ENCODE measurements at regions not wholly inside any gene's neighbourhood (a gene's known extent, or its start where the extent isn't known, plus 50 kb on each side); places are given as distances from the start of the nearest gene placed in this dataset.

DNA sequence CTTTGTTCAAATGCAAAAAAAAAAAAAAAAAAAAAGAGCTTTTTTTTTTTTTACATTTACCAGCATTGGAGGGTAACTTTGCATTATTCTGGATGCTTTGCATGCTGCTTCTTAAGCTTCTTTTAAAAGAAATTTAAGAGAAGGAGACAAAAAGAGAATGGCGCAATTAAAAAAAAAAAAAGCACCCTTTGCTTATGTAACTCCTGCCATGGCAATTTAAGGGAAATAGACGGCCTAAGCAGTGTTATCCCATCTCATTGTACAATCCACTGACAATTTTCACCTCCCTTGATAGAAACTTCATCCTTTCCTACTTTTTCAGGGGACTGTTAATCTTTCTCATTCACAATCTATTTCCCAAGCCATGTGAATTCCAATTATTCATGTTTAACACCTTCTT lies 129.8 kb downstream of the KCTD12 start:
- H3K9me3 Mint-ChIP-seq = no peaks in the 10 kb centered on the region
- H3K36me3 Mint-ChIP-seq (ENCODE audit: insufficient read depth) = no peaks in the 10 kb centered on the region
- ATAC-seq (replicated peaks) (no peak), DNase-seq (no peak)
- no peaks in the 10 kb centered on the region for H3K4me1 Mint-ChIP-seq (ENCODE audit: low read depth in 2 of 2)
- H3K27me3 Mint-ChIP-seq = peaks cover 10 to 29% of the 10 kb centered on the region in 2 donors
- no peak overlapping the region for H3K4me3 Mint-ChIP-seq
- H3K27ac Mint-ChIP-seq = no peak overlapping the region

DNA sequence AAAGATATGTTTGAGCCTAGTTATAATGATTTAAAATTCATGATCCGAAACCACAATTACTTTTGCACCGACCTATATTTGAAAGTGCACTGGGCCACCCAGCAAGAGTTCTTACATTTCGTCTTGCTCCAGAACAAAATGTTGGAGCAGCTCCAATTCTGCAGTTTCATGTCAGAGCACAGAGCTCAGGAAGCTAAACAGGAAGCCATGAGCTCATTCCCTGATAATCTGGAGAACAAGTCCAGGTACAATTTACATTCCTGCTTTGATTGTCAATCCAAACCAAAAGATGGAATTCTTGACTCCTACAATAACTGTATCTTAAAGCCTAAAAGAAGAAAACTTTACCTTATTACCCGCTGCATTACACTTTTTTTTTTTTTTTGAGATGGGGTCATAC lies 131.8 kb downstream of the KCTD12 start:
- Mint-ChIP-seq H3K4me1 (ENCODE audit: low read depth in 2 of 2) (no peaks in the 10 kb centered on the region), H3K36me3 (ENCODE audit: insufficient read depth) (no peaks in the 10 kb centered on the region), H3K4me3 (no peak overlapping the region), H3K27me3 (peaks cover 10 to 29% of the 10 kb centered on the region in 2 donors), H3K27ac (no peak overlapping the region), H3K9me3 (no peaks in the 10 kb centered on the region)
- ATAC-seq (replicated peaks) (no peak), DNase-seq (no peak)

DNA sequence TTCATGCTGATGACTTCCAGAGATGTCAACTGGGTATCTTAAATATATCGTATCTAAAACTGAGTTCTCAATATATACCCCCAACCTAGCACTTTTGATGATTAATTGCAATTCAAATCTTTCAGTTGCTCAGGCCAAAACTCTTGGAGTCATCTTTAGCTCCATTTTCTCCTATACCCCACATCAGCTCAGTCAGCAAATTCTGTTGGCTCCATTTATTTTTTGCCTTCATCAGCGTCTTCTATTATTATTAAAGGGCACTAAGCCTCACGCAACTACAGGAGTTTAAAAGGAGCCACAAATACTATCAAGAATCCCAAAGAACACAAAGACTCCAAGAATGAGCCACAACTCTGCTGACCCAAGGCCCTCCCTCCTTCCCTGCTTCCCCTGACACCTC lies 134.9 kb downstream of the KCTD12 start:
- no peak for ATAC-seq (replicated peaks)
- Mint-ChIP-seq H3K36me3 (ENCODE audit: insufficient read depth) (no peaks in the 10 kb centered on the region), H3K27ac (no peak overlapping the region), H3K4me3 (no peak overlapping the region), H3K9me3 (no peaks in the 10 kb centered on the region), H3K27me3 (peaks cover 2 to 8% of the 10 kb centered on the region in 2 donors), H3K4me1 (ENCODE audit: low read depth in 2 of 2) (no peaks in the 10 kb centered on the region)
- DNase-seq = no peak

DNA sequence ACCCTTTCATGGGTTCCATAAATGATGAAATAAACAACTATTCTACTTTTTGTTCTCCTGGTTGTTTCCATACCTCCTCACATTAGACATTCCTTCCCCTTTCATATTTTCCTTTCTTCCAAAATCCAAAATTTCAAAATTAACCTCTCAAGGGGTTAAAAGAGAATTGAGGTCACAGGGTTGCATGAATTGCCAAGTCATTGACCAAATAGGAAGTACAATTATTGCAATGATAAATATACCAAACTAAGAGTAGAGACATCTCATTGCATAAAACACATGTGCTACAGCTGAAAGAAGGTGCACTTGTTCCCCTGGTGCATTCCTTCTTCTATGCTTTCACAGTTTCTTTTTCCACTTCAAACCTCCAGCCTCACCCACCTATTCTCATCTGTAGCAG lies 136.1 kb downstream of the KCTD12 start:
- Mint-ChIP-seq H3K27me3 (peaks cover 0 to 8% of the 10 kb centered on the region in 2 donors), H3K4me1 (ENCODE audit: low read depth in 2 of 2) (no peaks in the 10 kb centered on the region), H3K4me3 (no peak overlapping the region), H3K36me3 (ENCODE audit: insufficient read depth) (no peaks in the 10 kb centered on the region), H3K9me3 (no peaks in the 10 kb centered on the region), H3K27ac (no peak overlapping the region)
- DNase-seq (no peak), ATAC-seq (replicated peaks) (no peak)

DNA sequence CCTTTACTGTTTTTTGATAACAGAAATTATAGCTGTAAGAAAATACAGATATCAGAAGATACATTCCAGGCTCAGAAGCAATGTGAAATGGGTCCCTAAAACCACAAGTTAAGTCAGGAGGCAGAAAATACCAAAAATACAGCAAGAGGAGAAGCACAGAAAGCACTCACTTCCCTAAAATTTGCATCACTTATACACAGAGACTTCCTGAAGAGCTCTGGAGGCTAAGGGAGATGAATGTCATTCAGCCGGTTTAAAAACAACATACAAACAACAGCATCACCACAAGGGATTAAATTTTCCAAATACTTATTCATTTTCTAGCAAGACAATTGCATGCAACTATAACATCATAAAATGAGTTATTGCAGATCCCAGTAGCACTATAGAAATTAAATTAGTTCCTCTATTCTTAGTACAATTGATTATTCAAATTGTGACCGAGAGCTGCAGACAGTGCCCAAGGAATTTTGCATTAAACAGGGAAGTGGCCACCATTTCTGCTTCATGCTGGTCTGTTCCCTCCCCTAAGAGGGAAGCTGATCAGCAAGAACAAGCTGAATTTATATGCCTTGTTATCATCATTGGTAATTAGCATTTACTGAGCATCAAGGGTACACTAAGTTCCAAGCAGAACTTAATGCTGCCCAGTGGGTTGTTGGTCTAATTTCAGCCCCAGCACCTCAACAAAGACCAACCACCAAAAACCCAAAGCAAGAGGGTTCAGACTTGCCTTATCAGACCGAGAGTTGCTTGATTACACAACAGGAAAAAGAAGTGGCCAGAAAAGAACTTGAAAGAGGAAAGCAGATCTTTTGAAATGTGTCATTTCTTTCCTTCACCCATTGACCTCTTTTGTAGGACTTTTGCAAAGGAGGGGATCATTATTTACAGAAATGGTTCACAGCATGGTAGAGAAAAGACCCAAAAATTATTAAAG lies 140.7 kb downstream of the KCTD12 start:
- Mint-ChIP-seq H3K4me1 (ENCODE audit: low read depth in 2 of 2) (no peaks in the 10 kb centered on the region), H3K4me3 (no peak overlapping the region), H3K9me3 (peaks cover 0 to 4% of the 10 kb centered on the region in 2 donors), H3K27ac (no peak overlapping the region), H3K36me3 (ENCODE audit: insufficient read depth) (no peaks in the 10 kb centered on the region), H3K27me3 (peaks cover 11 to 19% of the 10 kb centered on the region in 2 donors)
- DNase-seq (no peak), ATAC-seq (replicated peaks) (no peak)

DNA sequence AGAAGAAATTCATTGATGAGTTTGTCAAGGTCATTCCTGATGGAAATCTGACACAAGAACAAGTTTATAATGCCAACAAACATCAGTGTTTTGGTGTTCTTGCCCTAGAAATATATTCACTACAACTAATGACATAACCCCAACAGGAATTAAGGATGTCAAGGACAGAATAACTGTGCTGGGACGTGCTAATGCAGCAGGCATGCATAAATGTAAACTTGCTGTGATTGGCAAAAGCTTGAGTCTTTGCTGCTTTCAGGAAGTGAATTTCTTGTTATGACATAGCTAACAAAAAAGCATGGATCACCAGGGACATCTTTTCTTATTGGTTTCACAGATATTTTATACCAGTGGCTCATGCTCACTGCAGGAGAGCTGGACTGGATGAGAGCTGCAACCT lies 144.6 kb downstream of the KCTD12 start:
- DNase-seq = no peak
- Mint-ChIP-seq H3K36me3 (ENCODE audit: insufficient read depth) (no peaks in the 10 kb centered on the region), H3K9me3 (peaks cover 0 to 4% of the 10 kb centered on the region in 2 donors), H3K27me3 (peaks cover 26 to 48% of the 10 kb centered on the region in 2 donors), H3K4me1 (ENCODE audit: low read depth in 2 of 2) (no peaks in the 10 kb centered on the region), H3K27ac (no peak overlapping the region), H3K4me3 (no peak overlapping the region)
- ATAC-seq (replicated peaks) = no peak

DNA sequence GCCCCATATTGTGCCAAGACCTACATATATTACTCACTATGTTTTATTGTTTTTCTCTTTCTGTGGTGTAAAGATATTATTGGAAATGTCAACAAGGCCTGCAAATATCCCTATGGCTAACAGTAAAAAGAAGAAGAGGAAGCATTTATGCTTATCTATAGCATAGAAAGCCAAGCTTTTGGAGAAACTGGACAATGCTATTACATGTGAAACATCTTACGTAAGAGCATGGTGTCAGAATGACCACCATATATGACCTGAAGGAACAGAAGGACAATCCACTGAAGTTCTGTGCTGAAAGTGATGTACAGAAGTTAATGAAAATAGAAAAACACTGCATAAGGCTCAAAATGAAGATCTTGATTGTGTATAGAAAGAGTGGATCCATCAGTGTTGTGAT lies 145.2 kb downstream of the KCTD12 start:
- DNase-seq = no peak
- H3K4me1 Mint-ChIP-seq (ENCODE audit: low read depth in 2 of 2) = no peaks in the 10 kb centered on the region
- H3K36me3 Mint-ChIP-seq (ENCODE audit: insufficient read depth) = no peaks in the 10 kb centered on the region

DNA sequence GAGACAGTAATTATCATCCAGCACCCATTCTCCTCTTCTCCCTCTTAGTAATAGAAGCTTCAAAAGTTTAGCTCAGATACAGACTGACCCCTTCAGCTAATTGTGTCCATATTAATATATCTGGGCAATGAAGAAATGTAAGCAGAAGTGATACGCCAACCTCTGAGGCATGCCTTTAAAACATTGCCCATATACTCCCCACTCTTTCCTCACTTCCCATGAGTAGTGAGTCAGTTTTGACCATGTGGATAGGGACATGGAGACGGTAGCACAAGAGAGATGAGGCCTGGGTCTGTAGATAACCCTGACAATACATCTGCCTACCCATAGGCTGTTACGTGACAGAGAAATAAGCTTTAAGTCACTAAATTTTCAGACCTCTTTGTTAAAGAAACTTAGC lies 147.6 kb downstream of the KCTD12 start:
- H3K36me3 Mint-ChIP-seq (ENCODE audit: insufficient read depth) = no peaks in the 10 kb centered on the region
- DNase-seq (no peak), ATAC-seq (replicated peaks) (no peak)
- H3K9me3 Mint-ChIP-seq = no peaks in the 10 kb centered on the region
- H3K27ac Mint-ChIP-seq = no peak overlapping the region
- peaks cover 21 to 37% of the 10 kb centered on the region in 2 donors for H3K27me3 Mint-ChIP-seq
- no peaks in the 10 kb centered on the region for H3K4me1 Mint-ChIP-seq (ENCODE audit: low read depth in 2 of 2)
- no peak overlapping the region for H3K4me3 Mint-ChIP-seq

More for the DNA sequence above, 145.2 kb downstream of the KCTD12 start:
- H3K27ac Mint-ChIP-seq = no peak overlapping the region
- ATAC-seq (replicated peaks) = no peak
- H3K9me3 Mint-ChIP-seq = peaks cover 0 to 4% of the 10 kb centered on the region in 2 donors
- H3K27me3 Mint-ChIP-seq = peaks cover 26 to 48% of the 10 kb centered on the region in 2 donors
- no peak overlapping the region for H3K4me3 Mint-ChIP-seq

DNA sequence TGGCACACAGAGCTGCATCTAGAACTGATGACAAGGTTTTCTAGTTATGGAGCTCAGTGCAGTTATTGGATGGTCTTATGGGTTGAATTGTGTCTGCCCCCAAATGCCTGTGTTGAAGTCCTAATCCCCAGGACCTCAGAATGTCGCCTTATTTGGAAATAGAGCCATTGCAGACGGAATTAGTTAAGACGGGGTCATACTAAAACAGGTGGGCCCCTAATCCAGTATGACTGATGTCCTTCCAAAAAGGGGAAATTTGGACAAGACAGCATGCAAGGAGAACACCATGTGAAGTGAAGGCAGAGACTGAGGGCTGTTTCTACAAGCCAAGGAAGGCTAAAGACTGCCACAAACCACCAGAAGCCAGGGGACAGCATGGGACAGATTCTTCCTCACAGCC lies 148.7 kb downstream of the KCTD12 start:
- H3K9me3 Mint-ChIP-seq = no peaks in the 10 kb centered on the region
- DNase-seq (no peak), ATAC-seq (replicated peaks) (no peak)
- no peak overlapping the region for H3K4me3 Mint-ChIP-seq
- no peak overlapping the region for H3K27ac Mint-ChIP-seq
- peaks cover 21 to 37% of the 10 kb centered on the region in 2 donors for H3K27me3 Mint-ChIP-seq
- no peaks in the 10 kb centered on the region for H3K36me3 Mint-ChIP-seq (ENCODE audit: insufficient read depth)
- no peaks in the 10 kb centered on the region for H3K4me1 Mint-ChIP-seq (ENCODE audit: low read depth in 2 of 2)

DNA sequence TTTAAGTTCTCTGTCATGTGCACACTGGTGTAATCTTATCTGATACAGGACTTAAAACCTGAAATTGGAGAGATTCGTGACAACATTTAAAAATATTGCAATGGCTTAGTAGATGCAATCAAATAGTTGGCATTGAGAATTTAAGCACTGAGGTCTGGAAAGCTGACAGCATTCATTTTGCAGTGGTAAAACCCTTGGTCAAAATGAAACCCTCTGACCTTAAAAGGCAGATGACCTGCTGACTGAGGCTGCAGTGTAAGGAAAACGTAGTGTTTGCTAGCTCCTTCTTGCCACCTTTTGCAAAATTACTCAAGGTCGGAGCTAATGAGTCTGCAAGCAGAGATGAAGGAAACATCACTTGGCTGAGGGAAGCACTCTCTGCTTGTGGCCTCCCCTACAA lies 150.6 kb downstream of the KCTD12 start:
- Mint-ChIP-seq H3K27me3 (peaks cover 16 to 30% of the 10 kb centered on the region in 2 donors), H3K4me3 (no peak overlapping the region), H3K27ac (no peak overlapping the region), H3K9me3 (no peaks in the 10 kb centered on the region), H3K4me1 (ENCODE audit: low read depth in 2 of 2) (no peaks in the 10 kb centered on the region), H3K36me3 (ENCODE audit: insufficient read depth) (peaks cover 2% of the 10 kb centered on the region)
- ATAC-seq (replicated peaks) (no peak), DNase-seq (no peak)

DNA sequence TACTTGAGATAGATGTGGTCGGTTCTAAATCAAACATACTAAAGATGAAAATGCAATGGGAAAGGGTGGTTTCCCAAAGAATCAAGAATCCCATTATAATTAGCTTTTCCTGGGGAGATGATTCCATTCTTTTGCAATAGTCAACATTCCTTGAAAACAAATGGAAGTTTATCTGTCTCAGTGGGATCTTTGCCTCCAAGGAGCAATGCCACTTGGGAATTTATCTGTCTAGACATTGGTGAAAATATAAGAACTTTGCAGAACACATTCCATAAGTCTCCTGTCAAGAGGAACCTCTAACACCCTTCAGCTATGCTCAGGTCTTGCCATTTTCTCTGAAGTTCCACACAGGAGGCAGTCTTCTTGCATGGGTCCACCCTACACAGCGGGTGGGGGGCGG lies 152.5 kb downstream of the KCTD12 start:
- ATAC-seq (replicated peaks) (no peak), DNase-seq (no peak)
- H3K36me3 Mint-ChIP-seq (ENCODE audit: insufficient read depth) = peaks cover 2% of the 10 kb centered on the region
- no peaks in the 10 kb centered on the region for H3K9me3 Mint-ChIP-seq
- H3K4me1 Mint-ChIP-seq (ENCODE audit: low read depth in 2 of 2) = no peaks in the 10 kb centered on the region
- H3K27ac Mint-ChIP-seq = no peak overlapping the region
- peaks cover 6 to 16% of the 10 kb centered on the region in 2 donors for H3K27me3 Mint-ChIP-seq
- no peak overlapping the region for H3K4me3 Mint-ChIP-seq

DNA sequence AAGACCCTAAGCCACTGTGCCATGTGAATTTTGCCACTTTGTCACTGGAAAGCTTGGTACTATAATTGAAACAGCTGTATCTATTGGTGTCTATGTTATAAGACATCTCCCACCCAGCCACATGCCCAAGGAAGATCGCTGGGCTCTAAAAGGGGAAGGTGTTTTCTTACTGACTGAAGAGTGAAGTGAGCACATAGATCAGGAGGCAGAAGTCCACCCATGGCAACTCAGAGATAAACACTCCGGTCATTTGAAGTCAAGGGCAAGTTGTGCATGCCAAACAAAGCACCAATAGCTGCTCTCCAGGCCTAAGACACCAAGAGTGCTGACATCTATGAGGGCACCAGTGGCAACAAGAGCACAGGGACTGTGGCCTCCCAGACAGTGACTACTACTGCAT lies 153.8 kb downstream of the KCTD12 start:
- H3K9me3 Mint-ChIP-seq = no peaks in the 10 kb centered on the region
- ATAC-seq (replicated peaks) (no peak), DNase-seq (no peak)
- peaks cover 2% of the 10 kb centered on the region for H3K36me3 Mint-ChIP-seq (ENCODE audit: insufficient read depth)
- H3K4me1 Mint-ChIP-seq (ENCODE audit: low read depth in 2 of 2) = no peaks in the 10 kb centered on the region
- no peak overlapping the region for H3K27ac Mint-ChIP-seq
- H3K4me3 Mint-ChIP-seq = no peak overlapping the region
- H3K27me3 Mint-ChIP-seq = peaks cover 0 to 3% of the 10 kb centered on the region in 2 donors

DNA sequence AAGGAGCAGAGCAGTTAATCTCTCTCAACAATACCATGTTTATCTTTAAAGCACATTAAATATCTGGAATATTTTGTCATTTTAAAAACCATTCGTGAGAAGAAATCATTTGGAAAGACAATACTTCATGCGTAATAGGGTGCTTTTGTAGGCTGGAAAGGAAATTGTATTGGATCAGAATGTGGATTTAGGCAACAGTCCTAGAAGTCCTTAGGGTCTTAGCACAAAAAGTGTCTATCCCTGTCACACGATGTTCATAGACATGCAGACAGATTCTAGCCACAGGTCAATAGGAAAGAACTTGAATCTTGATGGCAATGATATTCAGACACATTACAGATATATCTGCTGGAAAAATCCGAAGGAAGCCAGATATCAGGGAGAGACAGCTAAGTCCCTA lies 156.0 kb downstream of the KCTD12 start:
- H3K4me1 Mint-ChIP-seq (ENCODE audit: low read depth in 2 of 2) = no peaks in the 10 kb centered on the region
- H3K27ac Mint-ChIP-seq = no peak overlapping the region
- H3K36me3 Mint-ChIP-seq (ENCODE audit: insufficient read depth) = peaks cover 2% of the 10 kb centered on the region
- H3K9me3 Mint-ChIP-seq = no peaks in the 10 kb centered on the region
- no peak overlapping the region for H3K4me3 Mint-ChIP-seq
- peaks cover 0 to 6% of the 10 kb centered on the region in 2 donors for H3K27me3 Mint-ChIP-seq
- DNase-seq = no peak
- ATAC-seq (replicated peaks) = no peak

DNA sequence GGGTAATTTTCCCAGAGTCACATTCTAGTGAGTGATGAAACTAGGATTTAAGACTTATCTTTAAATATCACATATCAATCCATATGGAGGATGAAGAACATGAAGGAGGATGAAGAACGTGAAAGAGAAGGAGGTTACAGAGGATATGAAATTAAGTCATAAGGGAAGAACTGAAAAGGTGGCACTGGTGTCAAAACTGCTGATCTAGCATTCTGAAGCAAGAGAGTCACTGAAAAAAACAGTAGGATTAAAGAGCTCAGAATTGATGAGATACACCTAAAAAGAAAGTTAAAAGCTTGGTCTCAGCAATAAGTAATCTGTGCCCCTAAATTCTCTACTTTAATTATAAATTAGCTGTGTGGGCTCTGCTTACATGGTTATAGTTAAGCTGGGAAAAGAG lies 156.5 kb downstream of the KCTD12 start:
- H3K27me3 Mint-ChIP-seq = peaks cover 0 to 6% of the 10 kb centered on the region in 2 donors
- no peak for DNase-seq
- no peak overlapping the region for H3K27ac Mint-ChIP-seq
- H3K4me3 Mint-ChIP-seq = no peak overlapping the region
- no peaks in the 10 kb centered on the region for H3K4me1 Mint-ChIP-seq (ENCODE audit: low read depth in 2 of 2)
- peaks cover 2% of the 10 kb centered on the region for H3K36me3 Mint-ChIP-seq (ENCODE audit: insufficient read depth)
- no peak for ATAC-seq (replicated peaks)
- H3K9me3 Mint-ChIP-seq = no peaks in the 10 kb centered on the region

Data from effector memory CD8-positive, alpha-beta T cell (primary cell).